ENCODE measurements at regions not wholly inside any gene's neighbourhood (a gene's known extent, or its start where the extent isn't known, plus 50 kb on each side); places are given as distances from the start of the nearest gene placed in this dataset.

GRCh38 chr1:199297174-199297573 lies 658.3 kb downstream of the PTPRC start:
- Histone ChIP-seq H3K4me1 (no peaks in the 10 kb centered on the region), H3K9me3 (no peaks in the 10 kb centered on the region), H3K27me3 (no peaks in the 10 kb centered on the region), H3K36me3 (no peaks in the 10 kb centered on the region), H3K27ac (no peak overlapping the region), H3K4me3 (no peak overlapping the region)
- DNase-seq (ENCODE audit: low spot score) = no peak
- TF ChIP-seq CTCF (IDR thresholded peaks at IDR 0.05) = no peak

DNA sequence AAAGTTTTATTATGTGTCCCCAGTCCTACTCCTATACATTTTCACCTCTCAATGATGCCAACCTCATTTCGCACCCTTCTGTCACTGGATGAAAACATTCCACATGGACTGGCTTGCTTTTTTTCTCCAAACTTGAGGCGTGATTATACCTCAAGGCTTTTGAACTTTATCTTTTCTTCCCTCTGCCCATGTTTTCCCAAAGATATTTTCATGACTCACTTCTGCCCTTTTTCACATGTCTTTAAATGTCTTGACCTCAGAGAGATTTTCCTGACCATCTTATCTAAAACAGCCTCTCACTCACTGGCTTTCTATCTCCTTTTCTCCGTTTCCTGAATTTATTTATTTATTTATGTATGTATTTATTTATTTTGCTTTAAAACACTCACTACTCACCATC lies 659.0 kb downstream of the PTPRC start:
- no peaks in the 10 kb centered on the region for H3K4me1 ChIP-seq

GRCh38 chr1:199298825-199299224 lies 660.0 kb downstream of the PTPRC start:
- no peak for TF ChIP-seq CTCF (IDR thresholded peaks at IDR 0.05)
- no peak for DNase-seq (ENCODE audit: low spot score)

More for the DNA sequence above, 659.0 kb downstream of the PTPRC start:
- H3K4me3 ChIP-seq = no peak overlapping the region
- no peak for TF ChIP-seq CTCF (IDR thresholded peaks at IDR 0.05)
- H3K27me3 ChIP-seq = no peaks in the 10 kb centered on the region
- no peak overlapping the region for H3K27ac ChIP-seq
- H3K9me3 ChIP-seq = no peaks in the 10 kb centered on the region
- H3K36me3 ChIP-seq = no peaks in the 10 kb centered on the region
- no peak for DNase-seq (ENCODE audit: low spot score)

GRCh38 chr1:199301472-199302217 lies 662.8 kb downstream of the PTPRC start:
- no peaks in the 10 kb centered on the region for H3K36me3 ChIP-seq
- no peaks in the 10 kb centered on the region for H3K4me1 ChIP-seq
- TF ChIP-seq CTCF (IDR thresholded peaks at IDR 0.05) = no peak
- no peak overlapping the region for H3K4me3 ChIP-seq
- H3K9me3 ChIP-seq = no peaks in the 10 kb centered on the region
- H3K27ac ChIP-seq = no peak overlapping the region
- no peak for DNase-seq (ENCODE audit: low spot score)
- H3K27me3 ChIP-seq = no peaks in the 10 kb centered on the region

More at GRCh38 chr1:199298825-199299224, 660.0 kb downstream of the PTPRC start:
- Histone ChIP-seq H3K4me1 (no peaks in the 10 kb centered on the region), H3K27me3 (no peaks in the 10 kb centered on the region), H3K9me3 (no peaks in the 10 kb centered on the region), H3K27ac (no peak overlapping the region), H3K4me3 (no peak overlapping the region), H3K36me3 (no peaks in the 10 kb centered on the region)

DNA sequence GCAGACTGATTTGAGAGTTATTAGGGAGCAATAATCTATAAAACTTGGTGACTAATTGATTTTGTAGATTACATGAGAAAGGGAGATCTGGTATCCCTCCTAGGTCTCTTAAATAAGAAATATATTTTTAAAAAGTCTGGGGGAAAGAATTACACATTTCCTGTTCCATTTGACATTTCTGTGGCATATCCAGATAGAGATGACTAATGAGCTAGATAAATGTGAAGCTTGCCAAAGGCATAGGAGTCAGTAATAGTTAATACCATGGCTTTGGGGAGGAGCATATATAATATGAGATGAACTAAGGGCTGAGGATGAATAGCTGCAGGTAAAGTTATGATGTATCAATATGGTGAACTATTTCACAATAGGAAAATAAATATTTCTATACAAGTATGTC lies 663.7 kb downstream of the PTPRC start:
- no peaks in the 10 kb centered on the region for H3K4me1 ChIP-seq
- no peaks in the 10 kb centered on the region for H3K27me3 ChIP-seq
- no peak overlapping the region for H3K27ac ChIP-seq
- no peak for DNase-seq (ENCODE audit: low spot score)
- TF ChIP-seq CTCF (IDR thresholded peaks at IDR 0.05) = no peak
- no peak overlapping the region for H3K4me3 ChIP-seq
- H3K9me3 ChIP-seq = no peaks in the 10 kb centered on the region
- H3K36me3 ChIP-seq = no peaks in the 10 kb centered on the region

DNA sequence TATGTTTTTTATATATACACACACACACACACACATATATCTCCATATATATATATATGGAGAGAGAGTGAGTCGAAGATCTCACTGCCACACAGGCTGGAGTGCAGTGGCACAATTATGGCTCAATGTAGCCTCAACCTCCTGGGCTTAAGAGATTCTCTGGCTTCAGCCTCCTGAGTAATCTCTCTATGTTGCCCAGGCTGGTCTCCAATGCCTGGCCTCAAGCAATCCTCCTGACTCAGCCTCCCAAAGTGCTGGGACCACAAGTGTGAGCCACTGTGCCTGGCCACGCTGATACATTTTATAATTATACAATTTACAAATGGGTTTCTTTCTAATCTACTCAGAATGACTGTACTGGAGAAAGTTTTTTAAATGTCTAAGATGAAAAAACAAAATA lies 664.2 kb downstream of the PTPRC start:
- Histone ChIP-seq H3K9me3 (no peaks in the 10 kb centered on the region), H3K4me3 (no peak overlapping the region), H3K36me3 (no peaks in the 10 kb centered on the region), H3K4me1 (no peaks in the 10 kb centered on the region), H3K27me3 (no peaks in the 10 kb centered on the region), H3K27ac (no peak overlapping the region)
- DNase-seq (ENCODE audit: low spot score) = no peak
- no peak for TF ChIP-seq CTCF (IDR thresholded peaks at IDR 0.05)

Data from right atrium auricular region (tissue), 2 donors.